ENCODE measurements at regions not wholly inside any gene's neighbourhood (a gene's known extent, or its start where the extent isn't known, plus 50 kb on each side); places are given as distances from the start of the nearest gene placed in this dataset.

- no peak for DNase-seq (ENCODE audit: low read depth)
- no peak overlapping the region for H3K4me3 ChIP-seq (ENCODE audit: control insufficient read depth, low read depth, low read length)
- TF ChIP-seq, protein P1, sequence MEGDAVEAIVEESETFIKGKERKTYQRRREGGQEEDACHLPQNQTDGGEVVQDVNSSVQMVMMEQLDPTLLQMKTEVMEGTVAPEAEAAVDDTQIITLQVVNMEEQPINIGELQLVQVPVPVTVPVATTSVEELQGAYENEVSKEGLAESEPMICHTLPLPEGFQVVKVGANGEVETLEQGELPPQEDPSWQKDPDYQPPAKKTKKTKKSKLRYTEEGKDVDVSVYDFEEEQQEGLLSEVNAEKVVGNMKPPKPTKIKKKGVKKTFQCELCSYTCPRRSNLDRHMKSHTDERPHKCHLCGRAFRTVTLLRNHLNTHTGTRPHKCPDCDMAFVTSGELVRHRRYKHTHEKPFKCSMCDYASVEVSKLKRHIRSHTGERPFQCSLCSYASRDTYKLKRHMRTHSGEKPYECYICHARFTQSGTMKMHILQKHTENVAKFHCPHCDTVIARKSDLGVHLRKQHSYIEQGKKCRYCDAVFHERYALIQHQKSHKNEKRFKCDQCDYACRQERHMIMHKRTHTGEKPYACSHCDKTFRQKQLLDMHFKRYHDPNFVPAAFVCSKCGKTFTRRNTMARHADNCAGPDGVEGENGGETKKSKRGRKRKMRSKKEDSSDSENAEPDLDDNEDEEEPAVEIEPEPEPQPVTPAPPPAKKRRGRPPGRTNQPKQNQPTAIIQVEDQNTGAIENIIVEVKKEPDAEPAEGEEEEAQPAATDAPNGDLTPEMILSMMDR (IDR thresholded peaks at IDR 0.05; ENCODE audit: control insufficient read depth, insufficient read depth, low read depth, low read length, missing control alignments): no peak
These were observed 470.2 kb downstream of the KDM4C start for GRCh38 chr9:7227951-7228350.

DNA sequence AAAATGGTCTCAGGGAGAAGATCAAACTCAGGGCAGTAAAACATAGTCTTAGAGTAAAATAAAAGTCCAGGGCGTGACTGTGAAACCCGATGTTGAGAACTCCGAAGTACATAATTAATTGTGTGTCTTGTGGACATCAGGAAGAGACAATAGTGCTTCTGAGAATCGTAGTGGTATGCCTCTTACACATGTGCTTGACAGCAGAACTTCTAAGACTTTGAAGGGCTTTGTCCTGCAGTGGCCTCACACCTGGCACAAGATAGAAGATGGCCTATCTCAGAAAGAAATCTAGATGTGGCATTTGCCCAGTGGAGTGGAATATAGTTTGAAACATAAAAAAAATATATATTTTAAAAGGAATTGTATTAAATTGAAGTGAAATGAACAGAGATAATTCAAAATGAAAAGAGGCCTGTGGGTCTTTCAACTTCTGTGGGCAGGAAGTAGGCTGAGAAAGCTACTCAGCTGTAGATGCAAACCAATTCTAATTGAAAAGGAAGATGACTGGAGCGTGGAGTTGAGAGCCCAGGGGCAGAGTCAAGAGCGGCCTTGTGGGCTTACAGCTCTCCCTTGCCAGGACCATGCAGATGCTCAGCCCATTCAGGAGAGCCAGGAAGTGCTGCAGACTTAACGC, 468.4 kb downstream of the KDM4C start:
- H3K4me3 ChIP-seq (ENCODE audit: control insufficient read depth, low read depth, low read length): no peak overlapping the region
- TF ChIP-seq, protein P1 (IDR thresholded peaks at IDR 0.05; ENCODE audit: control insufficient read depth, insufficient read depth, low read depth, low read length, missing control alignments): no peak
- DNase-seq (ENCODE audit: low read depth): no peak
